Body of pancreas (tissue), 4 donors: ENCODE measurements at regions not wholly inside any gene's neighbourhood (a gene's known extent, or its start where the extent isn't known, plus 50 kb on each side); places are given as distances from the start of the nearest gene placed in this dataset.

Experiments used
- ATAC-seq: fragments of 150-250 bp; one replicate; pipeline ENCODE4 v1.9.1; 2016
- DNase-seq, 4 donors: peaks; one replicate each; pipeline ENCODE4 v3.0.0-alpha.2; 2019
- H3K27ac ChIP-seq, 4 donors: fragments of 200-600 bp; sonication (generic); 1 replicate in 3 of 4; 2 replicates in 1 of 4; pipeline versions ENCODE4 v1.5.1 to v1.6.1; 2016 to 2019; ENCODE audit warnings: mild to moderate bottlenecking in 1 of 4, mixed read lengths in 1 of 4, moderate library complexity in 1 of 4
- H3K27me3 ChIP-seq, 2 donors: fragments of 200-600 bp; sonication (generic); one replicate each; pipeline ENCODE4 v1.6.0; 2016; ENCODE audit warnings: mild to moderate bottlenecking in 1 of 2
- H3K36me3 ChIP-seq, 2 donors: fragments of 200-600 bp; sonication (generic); replicated peaks in 1 of 2; 2 replicates each; pipeline ENCODE4 v1.5.1; 2016; ENCODE audit warnings: low read depth in 2 of 2; ENCODE audit not compliant: insufficient read depth in 1 of 2
- H3K4me1 ChIP-seq: fragments of 200-600 bp; sonication (generic); one replicate; pipeline ENCODE4 v1.6.0; 2016
- H3K4me3 ChIP-seq, 2 donors: fragments of 200-600 bp; sonication (generic); 1 replicate in 1 of 2; 2 replicates in 1 of 2; pipeline ENCODE4 v1.5.1; 2016 to 2019
- H3K9me3 ChIP-seq, 3 donors: fragments of 200-600 bp; sonication (generic); 1 replicate in 2 of 3; 2 replicates in 1 of 3; pipeline ENCODE4 v1.5.1; 2016
- CTCF ChIP-seq, 7 experiments: fragments of 450-650 bp in 4 of 7; fragments of 200-600 bp in 3 of 7; sonication (generic) in 3 of 7; IDR thresholded peaks; one replicate each; pipeline ENCODE4 v1.5.1; 2016 to 2019; ENCODE audit warnings: antibody characterized with exemption in 7 of 7
- POLR2A ChIP-seq, 3 donors: fragments of 450-650 bp; IDR thresholded peaks; one replicate each; pipeline ENCODE4 v1.6.1; 2016; ENCODE audit warnings: antibody characterized with exemption in 3 of 3, mild to moderate bottlenecking in 2 of 3
- WGBS, 2 donors: methylation state at CpG; one replicate each; pipeline ENCODE4 v1.1.5; 2017; 5-methylcytosine and 5-hydroxymethylcytosine counted together
- intact Hi-C: fragments of 100-400 bp; cut with DNase I; formaldehyde crosslinking; loops from one replicate; pipeline ENCODE4 v1.15.1; 2023

DNA sequence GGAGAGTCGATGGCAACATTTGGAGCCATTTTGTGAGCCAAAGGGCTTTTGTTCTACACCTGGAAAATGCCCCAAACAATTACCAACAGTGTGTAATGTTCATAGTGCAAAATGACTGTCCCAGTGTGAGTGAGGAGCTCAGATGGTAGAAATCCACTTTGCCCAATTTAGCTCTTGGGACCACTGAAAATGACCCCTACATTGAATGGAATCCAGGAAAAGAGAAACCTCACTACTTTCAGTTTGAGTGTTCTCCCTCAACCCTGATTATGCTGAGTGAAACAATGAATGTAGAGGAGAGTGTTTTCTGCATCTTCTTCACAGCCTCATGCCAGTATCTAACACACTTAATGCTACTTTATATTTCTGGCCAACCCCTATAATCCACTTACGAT lies 84.9 kb upstream of the NRN1 start:
- TF ChIP-seq POLR2A (IDR thresholded peaks at IDR 0.05) (no peak), CTCF (IDR thresholded peaks at IDR 0.05) (no peak)
- Histone ChIP-seq H3K9me3 (no peaks in the 10 kb centered on the region), H3K27ac (no peak overlapping the region), H3K36me3 (no peaks in the 10 kb centered on the region), H3K4me1 (no peaks in the 10 kb centered on the region), H3K4me3 (no peak overlapping the region), H3K27me3 (no peaks in the 10 kb centered on the region)
- ATAC-seq (no peak), DNase-seq (no peak)
- intact Hi-C loops: no loop called here
- WGBS, 2 donors: 57 to 78% methylated on average over 2 of the region's 2 CpGs

GRCh38 chr6:6090861-6091607 lies 84.3 kb upstream of the NRN1 start:
- H3K36me3 ChIP-seq: no peaks in the 10 kb centered on the region
- no peak overlapping the region for H3K4me3 ChIP-seq
- 49 to 58% methylated on average over 5 of the region's 5 CpGs for WGBS, 2 donors
- no peak overlapping the region for H3K27ac ChIP-seq
- no peak for DNase-seq
- TF ChIP-seq POLR2A (IDR thresholded peaks at IDR 0.05) (no peak), CTCF (IDR thresholded peaks at IDR 0.05) (no peak)
- no peaks in the 10 kb centered on the region for H3K4me1 ChIP-seq
- no peak for ATAC-seq
- intact Hi-C loops: no loop called here
- no peaks in the 10 kb centered on the region for H3K9me3 ChIP-seq
- H3K27me3 ChIP-seq: no peaks in the 10 kb centered on the region

- peak in 1 of 4 donors; percentile 14 for DNase-seq
- no peak overlapping the region for H3K27ac ChIP-seq
- intact Hi-C loops: no loop called here
Measured at GRCh38 chr6:6085928-6086668, 79.4 kb upstream of the NRN1 start.

DNA sequence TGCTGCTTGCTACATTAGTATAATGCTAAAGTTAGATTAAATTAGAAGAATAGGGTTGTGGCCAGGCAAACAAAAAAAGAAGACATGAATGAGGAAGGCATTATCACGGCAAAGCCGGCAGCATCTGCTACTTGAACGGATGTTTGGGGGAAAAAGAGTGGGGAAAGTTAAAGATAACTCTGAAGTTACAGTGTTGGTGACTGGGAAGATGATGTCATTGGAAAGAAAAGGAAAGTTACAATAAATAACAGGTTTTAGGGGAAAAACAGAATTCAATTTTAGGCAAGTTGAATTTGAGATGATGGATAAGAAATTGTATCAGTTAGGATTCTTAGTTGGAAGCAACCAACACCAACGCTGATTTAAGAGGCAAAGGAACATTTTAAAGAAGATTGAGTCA lies 74.2 kb upstream of the NRN1 start:
- no peaks in the 10 kb centered on the region for H3K9me3 ChIP-seq
- intact Hi-C loops: no loop called here
- 67 to 80% methylated on average over 4 of the region's 4 CpGs for WGBS, 2 donors
- DNase-seq (no peak), ATAC-seq (no peak)
- H3K27ac ChIP-seq: no peak overlapping the region
- no peak overlapping the region for H3K4me3 ChIP-seq
- H3K36me3 ChIP-seq: no peaks in the 10 kb centered on the region
- H3K27me3 ChIP-seq: no peaks in the 10 kb centered on the region
- H3K4me1 ChIP-seq: no peaks in the 10 kb centered on the region
- no peak for TF ChIP-seq CTCF (IDR thresholded peaks at IDR 0.05)
- no peak for TF ChIP-seq POLR2A (IDR thresholded peaks at IDR 0.05)

More at GRCh38 chr6:6085928-6086668, 79.4 kb upstream of the NRN1 start:
- Histone ChIP-seq H3K27me3 (no peaks in the 10 kb centered on the region), H3K36me3 (no peaks in the 10 kb centered on the region), H3K4me3 (no peak overlapping the region), H3K9me3 (no peaks in the 10 kb centered on the region), H3K4me1 (no peaks in the 10 kb centered on the region)
- 31 to 57% methylated on average over 4 of the region's 4 CpGs for WGBS, 2 donors
- no peak for ATAC-seq
- no peak for TF ChIP-seq POLR2A (IDR thresholded peaks at IDR 0.05)
- no peak for TF ChIP-seq CTCF (IDR thresholded peaks at IDR 0.05)
